GM12873 (cell line): ENCODE measurements at regions not wholly inside any gene's neighbourhood (a gene's known extent, or its start where the extent isn't known, plus 50 kb on each side); places are given as distances from the start of the nearest gene placed in this dataset.

Experiments used
- CTCF ChIP-seq: IDR thresholded peaks from 2 replicates; pipeline ENCODE4 v1.5.1; 2012; ENCODE audit warnings: low read depth, mild to moderate bottlenecking, moderate library complexity, low read length, control low read depth; ENCODE audit not compliant: insufficient read depth; ENCODE audit errors: missing control alignments

GRCh38 chr21:28148400-28149064, 844.1 kb downstream of the LTN1 start:
- TF ChIP-seq CTCF, result no peak

- TF ChIP-seq CTCF, result no peak
Measured at GRCh38 chr21:28144653-28145052, 848.0 kb downstream of the LTN1 start.

- no peak for TF ChIP-seq CTCF
Measured at GRCh38 chr21:28144089-28144488, 848.6 kb downstream of the LTN1 start.

GRCh38 chr21:28142697-28143096, 850.0 kb downstream of the LTN1 start:
- TF ChIP-seq CTCF, result no peak

GRCh38 chr21:28138272-28138671, 854.4 kb downstream of the LTN1 start:
- TF ChIP-seq CTCF, result no peak

- no peak for TF ChIP-seq CTCF
Measured at GRCh38 chr21:28136656-28137255, 855.9 kb downstream of the LTN1 start.

GRCh38 chr21:28135646-28136045, 857.0 kb downstream of the LTN1 start:
- no peak for TF ChIP-seq CTCF
